CD14-positive monocyte (primary cell): ENCODE measurements at regions not wholly inside any gene's neighbourhood (a gene's known extent, or its start where the extent isn't known, plus 50 kb on each side); places are given as distances from the start of the nearest gene placed in this dataset.

ENCODE experiments used
- DNase-seq, 3 donors: peaks; one replicate each; pipeline ENCODE4 v3.0.0-alpha.2; 2011 to 2022
- H2AFZ ChIP-seq: 2 replicates; pipeline ENCODE4 v1.6.0; 2012; ENCODE audit warnings: mild to moderate bottlenecking, low read depth, low read length, inconsistent platforms; ENCODE audit not compliant: insufficient read depth, poor library complexity, severe bottlenecking
- H3K27ac ChIP-seq, 2 donors: 1 replicate in 1 of 2; 2 replicates in 1 of 2; pipeline ENCODE4 v1.5.1; 2012 to 2013; ENCODE audit warnings: low read length in 2 of 2, control low read depth in 1 of 2, inconsistent platforms in 1 of 2, low read depth in 1 of 2, mild to moderate bottlenecking in 1 of 2
- H3K27me3 ChIP-seq, 2 donors: one replicate each; pipeline versions ENCODE4 v1.6.0 to v1.6.1; 2011 to 2013; ENCODE audit warnings: low read length in 2 of 2; ENCODE audit not compliant: control insufficient read depth in 2 of 2, insufficient read depth in 2 of 2
- H3K36me3 ChIP-seq, 2 donors: replicated peaks in 1 of 2; 1 replicate in 1 of 2; 2 replicates in 1 of 2; pipeline versions ENCODE4 v1.5.1 to v1.6.1; 2012 to 2013; ENCODE audit warnings: low read length in 2 of 2, control low read depth in 1 of 2, inconsistent platforms in 1 of 2, mild to moderate bottlenecking in 1 of 2; ENCODE audit not compliant: insufficient read depth in 2 of 2, control insufficient read depth in 1 of 2
- H3K4me1 ChIP-seq, 2 donors: 1 replicate in 1 of 2; 2 replicates in 1 of 2; pipeline versions ENCODE4 v1.5.1 to v1.6.1; 2012 to 2013; ENCODE audit warnings: low read length in 2 of 2, control low read depth in 1 of 2, inconsistent platforms in 1 of 2, mild to moderate bottlenecking in 1 of 2, moderate library complexity in 1 of 2; ENCODE audit not compliant: insufficient read depth in 2 of 2, control insufficient read depth in 1 of 2
- H3K4me2 ChIP-seq: replicated peaks from 2 replicates; pipeline ENCODE3; 2012; ENCODE audit warnings: low read length, moderate library complexity, mild to moderate bottlenecking; ENCODE audit not compliant: poor library complexity, severe bottlenecking; ENCODE audit errors: extremely low read depth
- H3K4me3 ChIP-seq, 3 experiments: fragments of 200-600 bp in 1 of 3; sonication (generic) in 1 of 3; replicated peaks in 1 of 3; 1 replicate in 2 of 3; 2 replicates in 1 of 3; pipeline ENCODE4 v1.5.1; 2011 to 2013; ENCODE audit warnings: low read length in 3 of 3, mild to moderate bottlenecking in 3 of 3, control low read depth in 2 of 3, low read depth in 2 of 3, inconsistent platforms in 1 of 3, moderate library complexity in 1 of 3
- H3K79me2 ChIP-seq: 2 replicates; pipeline ENCODE4 v1.6.0; 2012; ENCODE audit warnings: mild to moderate bottlenecking, control low read depth, inconsistent platforms, low read length, moderate library complexity; ENCODE audit not compliant: insufficient read depth
- H3K9ac ChIP-seq: 2 replicates; pipeline ENCODE4 v1.6.0; 2017; ENCODE audit warnings: low read length, mild to moderate bottlenecking; ENCODE audit not compliant: insufficient read depth, poor library complexity, severe bottlenecking
- H3K9me3 ChIP-seq, 2 donors: replicated peaks in 1 of 2; 1 replicate in 1 of 2; 2 replicates in 1 of 2; pipeline versions ENCODE4 v1.5.1 to v1.6.1; 2012 to 2013; ENCODE audit warnings: low read length in 2 of 2, control low read depth in 1 of 2; ENCODE audit not compliant: control insufficient read depth in 1 of 2, insufficient read depth in 1 of 2
- H4K20me1 ChIP-seq: 2 replicates; pipeline ENCODE4 v1.6.0; 2012; ENCODE audit warnings: mild to moderate bottlenecking, low read length, control low read depth, moderate library complexity; ENCODE audit not compliant: insufficient read depth
- H3K27ac Mint-ChIP-seq, 7 donors: one replicate each; pipeline ENCODE4 v1.8.0; 2020; ENCODE audit warnings: mild to moderate bottlenecking in 7 of 7, mixed read lengths in 7 of 7, moderate library complexity in 6 of 7, inconsistent platforms in 2 of 7
- H3K27me3 Mint-ChIP-seq, 3 donors: one replicate each; pipeline ENCODE4 v1.8.0; 2021 to 2022; ENCODE audit warnings: low read depth in 3 of 3, mild to moderate bottlenecking in 3 of 3, mixed read lengths in 3 of 3, moderate library complexity in 3 of 3, inconsistent platforms in 1 of 3
- H3K36me3 Mint-ChIP-seq, 2 donors: one replicate each; pipeline ENCODE4 v1.8.0; 2020; ENCODE audit warnings: mixed read lengths in 2 of 2, inconsistent platforms in 1 of 2, mild to moderate bottlenecking in 1 of 2
- H3K4me1 Mint-ChIP-seq: one replicate; pipeline ENCODE4 v1.8.0; 2020; ENCODE audit warnings: mild to moderate bottlenecking, mixed read lengths
- H3K4me3 Mint-ChIP-seq, 2 donors: one replicate each; pipeline ENCODE4 v1.8.0; 2020; ENCODE audit warnings: mild to moderate bottlenecking in 2 of 2, mixed read lengths in 2 of 2, moderate library complexity in 1 of 2
- H3K9me3 Mint-ChIP-seq, 7 donors: one replicate each; pipeline ENCODE4 v1.8.0; 2020 to 2022; ENCODE audit warnings: mixed read lengths in 7 of 7, mild to moderate bottlenecking in 6 of 7, moderate library complexity in 6 of 7, inconsistent platforms in 2 of 7
- WGBS: methylation state at CpG from one replicate; pipeline ENCODE4 v1.1.5; 2013; ENCODE audit warnings: missing lambda C conversion rate; ENCODE audit not compliant: insufficient coverage; 5-methylcytosine and 5-hydroxymethylcytosine counted together
- intact Hi-C, 2 donors: fragments of 100-400 bp; cut with micrococcal nuclease; formaldehyde crosslinking; loops; one replicate each; pipeline versions ENCODE4 v1.15.0 to v1.15.1; 2023
- TF ChIP-seq, protein P1 (sequence below): fragments of 200-600 bp; IDR thresholded peaks from one replicate; pipeline ENCODE4 v1.8.0; 2022; ENCODE audit warnings: antibody characterized with exemption, mild to moderate bottlenecking

- Mint-ChIP-seq H3K4me3 (no peak overlapping the region), H3K27me3 (peaks cover 0 to 3% (median 3%) of the 10 kb centered on the region in 3 donors)
- WGBS = 100% methylated on average over 1 of the region's 1 CpG
Observed at GRCh38 chr14:65810322-65810721, 397.8 kb downstream of the FUT8 start.

DNA sequence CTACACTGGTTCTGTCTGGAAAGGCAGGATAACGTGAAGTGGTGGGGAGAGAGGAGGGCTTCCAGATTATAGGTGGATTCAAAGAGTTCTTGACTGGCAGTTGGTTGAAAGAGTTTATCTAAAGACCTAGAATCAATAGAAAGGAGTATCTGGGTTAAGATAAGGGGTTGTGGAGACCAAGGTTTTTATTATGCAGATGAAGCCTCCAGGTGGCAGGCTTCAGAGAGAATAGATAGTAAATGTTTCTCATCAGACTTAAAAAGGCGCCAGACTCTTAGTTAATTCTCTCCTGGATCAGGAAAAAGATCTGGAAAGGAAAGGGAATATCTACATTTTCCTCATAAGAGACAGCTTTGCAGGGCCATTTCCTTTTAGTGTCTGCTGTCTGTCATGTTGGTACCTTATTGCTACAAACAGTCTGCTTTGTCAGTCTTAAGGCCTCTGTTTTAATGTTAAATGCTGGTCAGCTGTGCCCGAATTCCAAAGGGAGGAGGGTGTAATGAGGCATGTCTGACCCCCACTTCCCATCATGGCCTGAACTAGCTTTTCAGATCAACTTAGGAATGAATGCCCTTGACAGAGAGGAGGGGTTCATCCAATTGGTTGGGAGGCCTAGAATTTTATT lies 401.3 kb downstream of the FUT8 start:
- Histone ChIP-seq H3K4me3 (no peak overlapping the region), H3K9me3 (peaks cover 5 to 6% of the 10 kb centered on the region in 2 donors), H3K79me2 (no peaks in the 10 kb centered on the region), H3K4me2 (no peak overlapping the region), H3K4me1 (no peaks in the 10 kb centered on the region), H2AFZ (no peak overlapping the region), H4K20me1 (no peaks in the 10 kb centered on the region), H3K27me3 (no peaks in the 10 kb centered on the region), H3K27ac (no peak overlapping the region), H3K36me3 (no peaks in the 10 kb centered on the region), H3K9ac (no peak overlapping the region)
- Mint-ChIP-seq H3K27ac (no peak overlapping the region), H3K4me1 (no peaks in the 10 kb centered on the region), H3K9me3 (no peaks in the 10 kb centered on the region), H3K36me3 (no peaks in the 10 kb centered on the region), H3K4me3 (no peak overlapping the region), H3K27me3 (peaks cover 0 to 3% (median 3%) of the 10 kb centered on the region in 3 donors)
- intact Hi-C loops = no loop called here
- TF ChIP-seq, protein P1, sequence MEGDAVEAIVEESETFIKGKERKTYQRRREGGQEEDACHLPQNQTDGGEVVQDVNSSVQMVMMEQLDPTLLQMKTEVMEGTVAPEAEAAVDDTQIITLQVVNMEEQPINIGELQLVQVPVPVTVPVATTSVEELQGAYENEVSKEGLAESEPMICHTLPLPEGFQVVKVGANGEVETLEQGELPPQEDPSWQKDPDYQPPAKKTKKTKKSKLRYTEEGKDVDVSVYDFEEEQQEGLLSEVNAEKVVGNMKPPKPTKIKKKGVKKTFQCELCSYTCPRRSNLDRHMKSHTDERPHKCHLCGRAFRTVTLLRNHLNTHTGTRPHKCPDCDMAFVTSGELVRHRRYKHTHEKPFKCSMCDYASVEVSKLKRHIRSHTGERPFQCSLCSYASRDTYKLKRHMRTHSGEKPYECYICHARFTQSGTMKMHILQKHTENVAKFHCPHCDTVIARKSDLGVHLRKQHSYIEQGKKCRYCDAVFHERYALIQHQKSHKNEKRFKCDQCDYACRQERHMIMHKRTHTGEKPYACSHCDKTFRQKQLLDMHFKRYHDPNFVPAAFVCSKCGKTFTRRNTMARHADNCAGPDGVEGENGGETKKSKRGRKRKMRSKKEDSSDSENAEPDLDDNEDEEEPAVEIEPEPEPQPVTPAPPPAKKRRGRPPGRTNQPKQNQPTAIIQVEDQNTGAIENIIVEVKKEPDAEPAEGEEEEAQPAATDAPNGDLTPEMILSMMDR = no peak
- DNase-seq = no peak
- WGBS = 86% methylated on average over 2 of the region's 3 CpGs

More at GRCh38 chr14:65810322-65810721, 397.8 kb downstream of the FUT8 start:
- TF ChIP-seq, protein P1 = no peak
- no peaks in the 10 kb centered on the region for H3K4me1 ChIP-seq
- H3K27me3 ChIP-seq = no peaks in the 10 kb centered on the region
- H3K9me3 Mint-ChIP-seq = no peaks in the 10 kb centered on the region
- no peak overlapping the region for H3K9ac ChIP-seq
- intact Hi-C loops = no loop called here
- H3K27ac Mint-ChIP-seq = no peak overlapping the region
- H3K9me3 ChIP-seq = peaks cover 16 to 17% of the 10 kb centered on the region in 2 donors
- no peaks in the 10 kb centered on the region for H3K79me2 ChIP-seq
- no peaks in the 10 kb centered on the region for H3K36me3 Mint-ChIP-seq
- no peak for DNase-seq
- H3K36me3 ChIP-seq = no peaks in the 10 kb centered on the region
- no peak overlapping the region for H3K4me2 ChIP-seq
- no peak overlapping the region for H2AFZ ChIP-seq
- H4K20me1 ChIP-seq = no peaks in the 10 kb centered on the region
- no peaks in the 10 kb centered on the region for H3K4me1 Mint-ChIP-seq
- H3K27ac ChIP-seq = no peak overlapping the region
- no peak overlapping the region for H3K4me3 ChIP-seq
